Activated CD4-positive, alpha-beta T cell treated with anti-CD3 and anti-CD28 coated beads for 36 hours (primary cell): ENCODE measurements at regions not wholly inside any gene's neighbourhood (a gene's known extent, or its start where the extent isn't known, plus 50 kb on each side); places are given as distances from the start of the nearest gene placed in this dataset.
A peak's percentile ranks its signal among the peaks of the same experiment; 100 is the strongest.

ENCODE experiments used
- ATAC-seq: fragments of 200-7000 bp; cut with Tn5 transposase; one replicate; pipeline ENCODE4 v1.10.0; 2021; ENCODE audit warnings: mild to moderate bottlenecking, moderate library complexity
- CTCF ChIA-PET: fragments of 350-600 bp; sonication (Branson Sonifier 250); formaldehyde crosslinking; loops from one replicate; lab custom pipeline; 2021; ENCODE audit warnings: antibody characterized with exemption; lab: Charles Lee
- POLR2A ChIA-PET: fragments of 350-600 bp; sonication (Branson Sonifier 250); formaldehyde crosslinking; loops from one replicate; lab custom pipeline; 2021; ENCODE audit warnings: antibody characterized with exemption, inconsistent platforms; lab: Charles Lee
- DNase-seq: peaks from one replicate; pipeline ENCODE4 v3.0.0-alpha.2; 2020
- H3K27ac Mint-ChIP-seq: one replicate; pipeline ENCODE4 v1.8.0; 2021; ENCODE audit warnings: mixed read lengths
- H3K27me3 Mint-ChIP-seq: one replicate; pipeline ENCODE4 v1.8.0; 2021; ENCODE audit warnings: mixed read lengths
- H3K36me3 Mint-ChIP-seq: one replicate; pipeline ENCODE4 v1.8.0; 2021; ENCODE audit warnings: low read depth, mixed read lengths
- H3K4me1 Mint-ChIP-seq: one replicate; pipeline ENCODE4 v1.8.0; 2021; ENCODE audit warnings: mixed read lengths
- H3K4me3 Mint-ChIP-seq: one replicate; pipeline ENCODE4 v1.8.0; 2021; ENCODE audit warnings: mild to moderate bottlenecking, moderate library complexity, mixed read lengths
- H3K9me3 Mint-ChIP-seq: one replicate; pipeline ENCODE4 v1.8.0; 2021; ENCODE audit warnings: low read depth, mixed read lengths
- intact Hi-C, 2 experiments: fragments of 100-400 bp; cut with DNase I in 1 of 2; cut with micrococcal nuclease in 1 of 2; formaldehyde crosslinking; loops; one replicate each; pipeline versions ENCODE4 v1.14.2 to v1.15.1; 2022 to 2024; cut with DNase I, micrococcal nuclease

DNA sequence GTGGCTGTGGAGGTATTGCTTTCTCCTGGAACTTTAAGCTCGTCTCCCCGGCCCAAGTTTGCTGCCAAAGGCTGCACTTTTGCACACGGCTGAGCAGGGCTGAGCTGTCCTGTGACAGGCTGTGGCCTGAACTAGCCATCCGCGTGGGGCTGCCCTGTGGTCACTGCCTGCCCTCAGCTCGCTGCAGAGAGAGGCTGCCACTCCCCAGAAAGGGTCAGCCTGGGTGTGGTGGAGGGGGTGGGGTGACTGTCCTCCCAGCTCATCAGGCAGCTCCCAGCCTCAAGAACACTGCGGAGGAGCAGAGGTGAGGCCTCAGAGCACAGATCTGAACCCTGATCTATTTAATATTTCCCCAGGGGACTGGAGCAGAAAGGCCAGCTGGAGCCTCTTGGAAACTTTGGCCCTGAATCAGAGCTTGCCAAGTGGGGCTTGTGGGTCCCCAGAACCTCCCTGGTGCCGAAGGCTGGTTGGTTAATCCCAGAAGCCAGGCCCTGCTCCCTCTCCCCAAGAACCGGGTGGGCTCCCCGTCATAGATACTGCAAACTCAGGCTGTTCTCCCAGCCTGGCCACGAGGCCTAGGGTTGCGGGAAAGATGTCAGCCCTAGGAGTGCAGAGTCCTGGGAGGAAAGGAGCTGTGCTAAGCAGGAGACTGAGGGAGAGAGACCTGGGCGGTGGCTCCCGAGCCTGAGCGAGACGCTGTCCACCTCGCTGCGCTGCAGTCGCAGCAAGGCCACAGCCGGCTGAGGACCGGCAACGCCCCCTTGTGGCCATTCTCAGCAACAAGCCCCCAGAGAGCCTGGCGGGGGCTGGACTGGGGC lies 125.1 kb upstream of the IPO9 start:
- POLR2A ChIA-PET = no interaction called here

GRCh38 chr1:201704439-201704792 lies 124.5 kb upstream of the IPO9 start:
- no peak overlapping the region for H3K27ac Mint-ChIP-seq
- no peaks in the 10 kb centered on the region for H3K36me3 Mint-ChIP-seq
- DNase-seq (no peak), ATAC-seq (no peak)
- intact Hi-C loops = loop anchor here (1.0 kb wide), 3 partner anchors 145 to 222 kb away; no protein-coding TSS in a partner anchor
- no peak overlapping the region for H3K4me3 Mint-ChIP-seq
- CTCF ChIA-PET = interaction anchor here (0.6 to 4.2 kb wide), 16 partner anchors 9 to 225 kb away, joined by 3 to 68 read pairs (median 4); no protein-coding TSS in a partner anchor
- POLR2A ChIA-PET = no interaction called here
- H3K4me1 Mint-ChIP-seq = no peaks in the 10 kb centered on the region
- no peaks in the 10 kb centered on the region for H3K27me3 Mint-ChIP-seq
- peaks cover 6% of the 10 kb centered on the region for H3K9me3 Mint-ChIP-seq

More for the DNA sequence above, 125.1 kb upstream of the IPO9 start:
- ATAC-seq = peak; percentile 87
- Mint-ChIP-seq H3K36me3 (no peaks in the 10 kb centered on the region), H3K4me1 (no peaks in the 10 kb centered on the region), H3K4me3 (no peak overlapping the region), H3K27me3 (no peaks in the 10 kb centered on the region), H3K9me3 (peaks cover 6% of the 10 kb centered on the region), H3K27ac (no peak overlapping the region)
- CTCF ChIA-PET = interaction anchor here (0.5 to 4.2 kb wide), 19 partner anchors 9 to 1376 kb away, joined by 3 to 68 read pairs (median 4); no protein-coding TSS in a partner anchor
- peak; percentile 86 for DNase-seq
- intact Hi-C loops = loop anchor here (1.0 kb wide), 3 partner anchors 145 to 222 kb away; no protein-coding TSS in a partner anchor

GRCh38 chr1:201705389-201705788 lies 123.6 kb upstream of the IPO9 start:
- POLR2A ChIA-PET = no interaction called here
- Mint-ChIP-seq H3K4me3 (no peak overlapping the region), H3K9me3 (peaks cover 6% of the 10 kb centered on the region)

DNA sequence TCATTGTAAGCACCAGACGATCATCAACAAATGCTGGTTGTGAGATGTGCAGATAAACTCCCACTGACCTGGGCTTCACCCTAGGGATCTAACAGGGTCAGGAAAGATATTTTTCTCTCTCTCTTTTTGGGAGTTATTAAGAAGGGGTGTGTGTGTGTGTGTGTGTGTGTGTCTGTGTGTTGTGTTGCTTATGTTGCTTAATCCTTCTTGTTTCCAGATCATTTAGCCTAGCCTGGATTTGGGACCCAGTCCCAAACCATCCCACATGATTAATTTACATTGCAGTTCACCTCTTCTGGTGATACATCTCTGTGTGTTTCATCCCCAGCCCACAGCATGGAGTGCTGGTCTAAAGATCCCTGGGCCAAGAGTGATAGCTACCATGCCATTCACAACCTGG lies 122.8 kb upstream of the IPO9 start:
- no peak overlapping the region for H3K4me3 Mint-ChIP-seq
- H3K27ac Mint-ChIP-seq = no peak overlapping the region
- ATAC-seq (no peak), DNase-seq (no peak)
- CTCF ChIA-PET = interaction anchor here (1.6 to 4.2 kb wide), 2 partner anchors 87 to 146 kb away, joined by 9 to 68 read pairs; no protein-coding TSS in a partner anchor
- no peaks in the 10 kb centered on the region for H3K27me3 Mint-ChIP-seq
- H3K9me3 Mint-ChIP-seq = peaks cover 6% of the 10 kb centered on the region
- POLR2A ChIA-PET = no interaction called here
- intact Hi-C loops = no loop called here
- H3K36me3 Mint-ChIP-seq = no peaks in the 10 kb centered on the region
- H3K4me1 Mint-ChIP-seq = no peaks in the 10 kb centered on the region

More at GRCh38 chr1:201705389-201705788, 123.6 kb upstream of the IPO9 start:
- Mint-ChIP-seq H3K4me1 (no peaks in the 10 kb centered on the region), H3K27ac (no peak overlapping the region), H3K27me3 (no peaks in the 10 kb centered on the region), H3K36me3 (no peaks in the 10 kb centered on the region)
- intact Hi-C loops = no loop called here
- ATAC-seq (no peak), DNase-seq (no peak)
- CTCF ChIA-PET = interaction anchor here (0.6 to 4.2 kb wide), 15 partner anchors 8 to 226 kb away, joined by 3 to 68 read pairs (median 4); no protein-coding TSS in a partner anchor

- Mint-ChIP-seq H3K27me3 (no peaks in the 10 kb centered on the region), H3K36me3 (no peaks in the 10 kb centered on the region), H3K9me3 (peaks cover under 1% of the 10 kb centered on the region), H3K4me1 (no peaks in the 10 kb centered on the region), H3K4me3 (no peak overlapping the region), H3K27ac (no peak overlapping the region)
- ChIA-PET POLR2A (no interaction called here), CTCF (interaction anchor here (2.1 to 7.0 kb wide), 2 partner anchors 86 to 147 kb away, joined by 5 to 144 read pairs; no protein-coding TSS in a partner anchor)
- no peak for DNase-seq
- ATAC-seq = no peak
- intact Hi-C loops = no loop called here
Measured at GRCh38 chr1:201707027-201707426, 121.9 kb upstream of the IPO9 start.

DNA sequence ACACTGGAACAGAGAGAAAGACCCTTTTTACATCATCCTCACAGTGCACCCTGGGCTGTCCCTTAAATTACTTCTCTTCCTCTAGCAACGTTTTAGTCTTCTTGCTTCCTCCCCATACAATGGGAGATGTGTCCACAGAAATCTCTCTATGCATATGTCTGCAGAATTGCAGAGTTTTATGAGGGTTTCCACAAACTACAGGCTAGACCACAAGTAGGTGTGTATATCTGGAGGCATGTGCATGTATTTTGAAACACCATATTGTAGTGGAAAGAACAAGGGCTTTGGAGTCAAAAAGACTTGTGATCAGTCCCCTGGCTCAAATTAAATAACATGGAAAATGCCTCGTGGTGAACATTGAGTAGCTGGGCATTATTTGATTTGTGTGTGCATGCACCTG lies 121.3 kb upstream of the IPO9 start:
- Mint-ChIP-seq H3K27me3 (no peaks in the 10 kb centered on the region), H3K9me3 (no peaks in the 10 kb centered on the region), H3K27ac (no peak overlapping the region), H3K36me3 (no peaks in the 10 kb centered on the region), H3K4me3 (no peak overlapping the region), H3K4me1 (no peaks in the 10 kb centered on the region)
- POLR2A ChIA-PET = no interaction called here
- CTCF ChIA-PET = interaction anchor here (2.1 to 7.0 kb wide), 4 partner anchors 10 to 148 kb away, joined by 5 to 144 read pairs (median 26); no protein-coding TSS in a partner anchor
- DNase-seq (no peak), ATAC-seq (no peak)
- intact Hi-C loops = no loop called here

DNA sequence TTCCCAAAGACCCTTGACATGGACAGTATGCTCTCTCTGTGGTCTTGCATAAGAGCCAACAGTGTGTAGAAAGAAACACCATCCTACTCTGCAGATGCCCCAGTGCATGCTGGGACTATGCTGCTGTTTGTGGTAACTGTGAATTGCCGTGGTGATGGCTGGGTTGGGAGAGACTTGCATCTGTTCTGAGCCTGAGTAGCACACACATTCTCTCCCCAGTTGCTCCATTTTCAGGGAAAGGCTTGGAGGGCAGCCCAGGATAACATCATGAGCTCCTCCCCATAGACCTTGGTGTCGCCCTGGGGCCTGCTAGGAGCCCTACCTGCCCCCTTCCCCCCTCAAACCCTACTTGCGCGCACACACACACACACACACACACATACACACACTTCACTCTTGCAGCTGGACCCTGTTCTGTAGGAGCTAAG lies 120.9 kb upstream of the IPO9 start:
- H3K27me3 Mint-ChIP-seq = no peaks in the 10 kb centered on the region
- H3K4me3 Mint-ChIP-seq = no peak overlapping the region
- ChIA-PET POLR2A (no interaction called here), CTCF (interaction anchor here (1.0 to 7.0 kb wide), 8 partner anchors 10 to 160 kb away, joined by 3 to 144 read pairs (median 4); no protein-coding TSS in a partner anchor)
- H3K9me3 Mint-ChIP-seq = no peaks in the 10 kb centered on the region
- intact Hi-C loops = no loop called here
- H3K36me3 Mint-ChIP-seq = no peaks in the 10 kb centered on the region
- DNase-seq (no peak), ATAC-seq (no peak)
- H3K27ac Mint-ChIP-seq = no peak overlapping the region
- H3K4me1 Mint-ChIP-seq = no peaks in the 10 kb centered on the region

DNA sequence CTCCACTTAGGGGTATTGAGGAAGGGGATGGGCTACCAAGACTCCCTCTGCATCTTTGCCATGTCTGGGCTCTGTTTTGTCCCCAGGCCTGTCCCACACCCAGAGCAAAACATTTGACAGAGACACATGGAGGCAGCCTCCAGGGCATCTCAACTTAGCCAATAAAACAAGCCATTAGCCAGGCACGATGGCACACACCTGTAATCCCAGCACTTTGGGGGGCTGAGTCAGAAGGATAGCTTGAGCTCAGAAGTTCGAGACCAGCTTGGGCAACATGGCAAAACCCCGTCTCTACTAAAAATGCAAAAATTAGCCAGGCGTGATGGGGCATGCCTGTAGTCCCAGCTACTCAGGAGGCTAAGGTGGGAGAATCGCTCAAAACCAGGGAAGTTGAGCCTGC lies 120.3 kb upstream of the IPO9 start:
- Mint-ChIP-seq H3K27me3 (no peaks in the 10 kb centered on the region), H3K4me3 (no peak overlapping the region), H3K36me3 (no peaks in the 10 kb centered on the region), H3K9me3 (no peaks in the 10 kb centered on the region), H3K27ac (no peak overlapping the region), H3K4me1 (no peaks in the 10 kb centered on the region)
- intact Hi-C loops = loop anchor here (1.0 kb wide), 1 partner anchor 85 kb away; no protein-coding TSS in a partner anchor
- ChIA-PET POLR2A (interaction anchor here (0.6 kb wide), 1 partner anchor 37 kb away, joined by 8 read pairs; no protein-coding TSS in a partner anchor), CTCF (interaction anchor here (0.5 to 7.0 kb wide), 24 partner anchors 9 to 466 kb away, joined by 3 to 144 read pairs (median 4); no protein-coding TSS in a partner anchor)
- ATAC-seq (no peak), DNase-seq (no peak)

DNA sequence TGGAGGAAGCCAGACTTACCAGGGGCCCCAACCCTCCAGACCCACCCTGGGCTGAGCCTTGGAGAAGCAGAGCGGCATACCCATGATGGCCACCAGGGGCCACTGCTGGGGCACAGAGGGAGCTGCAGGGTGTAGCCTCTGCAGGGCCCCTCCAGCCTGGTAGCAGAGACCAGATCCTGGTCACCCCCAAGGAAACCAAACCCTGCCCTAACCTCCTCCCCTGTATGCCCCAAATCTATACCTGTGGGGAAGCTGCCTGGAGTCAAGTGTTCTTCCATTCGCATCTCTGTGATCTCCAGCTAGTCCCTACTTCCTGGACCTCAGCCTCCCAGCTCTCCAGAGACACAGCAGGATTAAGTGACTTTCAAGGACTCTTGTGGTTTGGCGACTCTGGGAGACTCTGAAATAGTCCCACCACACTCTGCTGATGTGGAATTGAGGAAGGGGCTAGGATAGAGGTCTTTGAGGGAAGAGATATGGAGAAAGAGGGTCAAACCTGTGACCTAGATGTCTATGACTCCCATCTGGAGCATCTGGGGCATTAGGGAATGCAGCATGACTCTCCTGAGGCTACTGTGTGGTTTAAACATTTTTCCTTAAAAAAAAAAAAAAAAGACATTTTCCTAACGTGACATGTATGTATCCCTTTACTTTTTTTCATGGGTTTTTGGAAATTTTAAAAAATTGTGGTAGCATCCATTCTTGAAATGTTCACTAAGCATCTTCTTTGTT lies 119.2 kb upstream of the IPO9 start:
- POLR2A ChIA-PET = interaction anchor here (0.6 to 0.7 kb wide), 2 partner anchors 34 to 36 kb away, joined by 5 to 8 read pairs; no protein-coding TSS in a partner anchor
- intact Hi-C loops = loop anchor here (1.0 to 2.0 kb wide), 2 partner anchors 29 to 84 kb away; no protein-coding TSS in a partner anchor
- Mint-ChIP-seq H3K4me1 (no peaks in the 10 kb centered on the region), H3K4me3 (no peak overlapping the region), H3K27me3 (no peaks in the 10 kb centered on the region), H3K9me3 (no peaks in the 10 kb centered on the region), H3K27ac (no peak overlapping the region), H3K36me3 (no peaks in the 10 kb centered on the region)
- ATAC-seq (peak; percentile 95), DNase-seq (peak; percentile 80)
- CTCF ChIA-PET = interaction anchor here (0.6 to 7.0 kb wide), 24 partner anchors 8 to 467 kb away, joined by 3 to 144 read pairs (median 4); no protein-coding TSS in a partner anchor

GRCh38 chr1:201710632-201711597 lies 118.0 kb upstream of the IPO9 start:
- no peak overlapping the region for H3K27ac Mint-ChIP-seq
- H3K4me1 Mint-ChIP-seq = no peaks in the 10 kb centered on the region
- intact Hi-C loops = loop anchor here in 1 of 2 experiments (2.0 kb wide), 1 partner anchor 28 kb away; no protein-coding TSS in a partner anchor
- ChIA-PET POLR2A (no interaction called here), CTCF (interaction anchor here (0.7 to 7.0 kb wide), 8 partner anchors 11 to 463 kb away, joined by 3 to 144 read pairs (median 5); no protein-coding TSS in a partner anchor)
- H3K9me3 Mint-ChIP-seq = no peaks in the 10 kb centered on the region
- H3K27me3 Mint-ChIP-seq = no peaks in the 10 kb centered on the region
- DNase-seq (no peak), ATAC-seq (no peak)
- H3K4me3 Mint-ChIP-seq = no peak overlapping the region
- H3K36me3 Mint-ChIP-seq = no peaks in the 10 kb centered on the region
